Gastroesophageal sphincter (tissue), 4 donors: ENCODE measurements at regions not wholly inside any gene's neighbourhood (a gene's known extent, or its start where the extent isn't known, plus 50 kb on each side); places are given as distances from the start of the nearest gene placed in this dataset.

Experiments used
- ATAC-seq: fragments of 150-250 bp; one replicate; pipeline ENCODE4 v1.9.1; 2016; ENCODE audit warnings: mild to moderate bottlenecking, moderate library complexity
- H3K27ac ChIP-seq, 4 donors: fragments of 200-600 bp; sonication (generic) in 3 of 4; 1 replicate in 3 of 4; 2 replicates in 1 of 4; pipeline ENCODE4 v1.5.1; 2016 to 2019
- H3K27me3 ChIP-seq: fragments of 200-600 bp; sonication (generic); one replicate; pipeline ENCODE4 v1.5.1; 2019
- H3K36me3 ChIP-seq, 2 donors: fragments of 200-600 bp; sonication (generic); one replicate each; pipeline ENCODE4 v1.5.1; 2019; ENCODE audit warnings: control low read depth in 1 of 2
- H3K4me1 ChIP-seq, 3 donors: fragments of 200-600 bp; sonication (generic); 1 replicate in 2 of 3; 2 replicates in 1 of 3; pipeline ENCODE4 v1.5.1; 2016 to 2019; ENCODE audit warnings: control low read depth in 2 of 3
- H3K4me3 ChIP-seq, 2 donors: fragments of 200-600 bp; sonication (generic); one replicate each; pipeline ENCODE4 v1.5.1; 2019; ENCODE audit warnings: mild to moderate bottlenecking in 1 of 2, moderate library complexity in 1 of 2
- H3K9me3 ChIP-seq, 3 donors: fragments of 200-600 bp; sonication (generic); one replicate each; pipeline ENCODE4 v1.5.1; 2017 to 2019; ENCODE audit warnings: control low read depth in 2 of 3
- CTCF ChIP-seq, 4 experiments: fragments of 200-600 bp in 2 of 4; fragments of 450-650 bp in 2 of 4; sonication (generic) in 1 of 4; IDR thresholded peaks; one replicate each; pipeline ENCODE4 v1.5.1; 2017 to 2019; ENCODE audit warnings: antibody characterized with exemption in 4 of 4, mild to moderate bottlenecking in 2 of 4, moderate library complexity in 2 of 4
- EP300 ChIP-seq: sonication (generic); formaldehyde crosslinking; IDR thresholded peaks from one replicate; pipeline ENCODE4 v1.6.1; 2017; ENCODE audit warnings: antibody characterized with exemption, mild to moderate bottlenecking
- POLR2A ChIP-seq, 2 donors: fragments of 450-650 bp; IDR thresholded peaks; one replicate each; pipeline ENCODE4 v1.6.1; 2017; ENCODE audit warnings: antibody characterized with exemption in 2 of 2, mild to moderate bottlenecking in 2 of 2, moderate library complexity in 1 of 2
- POLR2AphosphoS5 ChIP-seq: sonication (generic); formaldehyde crosslinking; IDR thresholded peaks from one replicate; pipeline ENCODE4 v1.6.1; 2017; ENCODE audit warnings: antibody characterized with exemption
- WGBS, 2 donors: methylation state at CpG; one replicate each; pipeline ENCODE4 v1.1.5; 2018; ENCODE audit warnings: low coverage in 1 of 2; 5-methylcytosine and 5-hydroxymethylcytosine counted together

GRCh38 chr20:53876956-53877355 is 193.4 kb downstream of the BCAS1 start:
- no peaks in the 10 kb centered on the region for H3K9me3 ChIP-seq
- no peak overlapping the region for H3K27ac ChIP-seq
- H3K4me3 ChIP-seq: no peak overlapping the region
- H3K4me1 ChIP-seq: peaks cover 0 to 20% (median 0%) of the 10 kb centered on the region in 3 donors
- no peak for ATAC-seq
- H3K27me3 ChIP-seq: no peaks in the 10 kb centered on the region
- no peaks in the 10 kb centered on the region for H3K36me3 ChIP-seq
- 86 to 93% methylated on average over 7 to 10 of the region's 10 CpGs for WGBS, 2 donors
- TF ChIP-seq POLR2AphosphoS5: no peak
- TF ChIP-seq POLR2A (IDR thresholded peaks at IDR 0.05): no peak
- TF ChIP-seq CTCF (IDR thresholded peaks at IDR 0.05): no peak
- no peak for TF ChIP-seq EP300

- Histone ChIP-seq H3K27ac (no peak overlapping the region), H3K27me3 (no peaks in the 10 kb centered on the region), H3K9me3 (no peaks in the 10 kb centered on the region), H3K4me3 (no peak overlapping the region), H3K36me3 (no peaks in the 10 kb centered on the region), H3K4me1 (peaks cover 0 to 21% (median 0%) of the 10 kb centered on the region in 3 donors)
- TF ChIP-seq POLR2AphosphoS5: no peak
- TF ChIP-seq EP300: no peak
- TF ChIP-seq CTCF (IDR thresholded peaks at IDR 0.05): no peak
- TF ChIP-seq POLR2A (IDR thresholded peaks at IDR 0.05): no peak
- ATAC-seq: no peak
- WGBS, 2 donors: 94 to 97% methylated on average over 2 to 6 of the region's 8 CpGs
These were observed 193.9 kb downstream of the BCAS1 start for GRCh38 chr20:53876470-53876869.

GRCh38 chr20:53875452-53875851 is 194.9 kb downstream of the BCAS1 start:
- TF ChIP-seq POLR2A (IDR thresholded peaks at IDR 0.05) (no peak), EP300 (no peak), CTCF (IDR thresholded peaks at IDR 0.05) (no peak), POLR2AphosphoS5 (no peak)
- no peak for ATAC-seq

GRCh38 chr20:53874706-53875105 is 195.7 kb downstream of the BCAS1 start:
- no peak for TF ChIP-seq POLR2A (IDR thresholded peaks at IDR 0.05)
- no peak for TF ChIP-seq CTCF (IDR thresholded peaks at IDR 0.05)
- no peak for TF ChIP-seq EP300
- no peak for TF ChIP-seq POLR2AphosphoS5
- Histone ChIP-seq H3K27me3 (no peaks in the 10 kb centered on the region), H3K27ac (no peak overlapping the region), H3K4me1 (peaks cover 0 to 21% (median 0%) of the 10 kb centered on the region in 3 donors), H3K36me3 (no peaks in the 10 kb centered on the region), H3K9me3 (no peaks in the 10 kb centered on the region), H3K4me3 (no peak overlapping the region)
- WGBS, 2 donors: 96 to 100% methylated on average over 1 of the region's 1 CpG
- ATAC-seq: no peak

More at GRCh38 chr20:53875452-53875851, 194.9 kb downstream of the BCAS1 start:
- Histone ChIP-seq H3K9me3 (no peaks in the 10 kb centered on the region), H3K27me3 (no peaks in the 10 kb centered on the region), H3K4me3 (no peak overlapping the region), H3K4me1 (peaks cover 0 to 21% (median 0%) of the 10 kb centered on the region in 3 donors), H3K27ac (no peak overlapping the region), H3K36me3 (no peaks in the 10 kb centered on the region)
- WGBS, 2 donors: 75 to 97% methylated on average over 2 to 14 of the region's 14 CpGs

- Histone ChIP-seq H3K27ac (no peak overlapping the region), H3K9me3 (no peaks in the 10 kb centered on the region), H3K36me3 (no peaks in the 10 kb centered on the region), H3K27me3 (no peaks in the 10 kb centered on the region), H3K4me3 (no peak overlapping the region), H3K4me1 (peaks cover 2 to 26% (median 4%) of the 10 kb centered on the region in 3 donors)
- 100% methylated on average over 1 to 2 of the region's 7 CpGs for WGBS, 2 donors
- no peak for ATAC-seq
- no peak for TF ChIP-seq CTCF (IDR thresholded peaks at IDR 0.05)
- no peak for TF ChIP-seq EP300
- no peak for TF ChIP-seq POLR2A (IDR thresholded peaks at IDR 0.05)
- no peak for TF ChIP-seq POLR2AphosphoS5
These were observed 196.3 kb downstream of the BCAS1 start for GRCh38 chr20:53874104-53874503.
